ENCODE measurements at regions not wholly inside any gene's neighbourhood (a gene's known extent, or its start where the extent isn't known, plus 50 kb on each side); places are given as distances from the start of the nearest gene placed in this dataset.

GRCh38 chr10:128570319-128570995, 444.2 kb upstream of the MKI67 start:
- H3K4me3 Mint-ChIP-seq: no peak overlapping the region
- no peaks in the 10 kb centered on the region for H3K4me1 Mint-ChIP-seq
- ChIA-PET CTCF (no interaction called here), POLR2A (no interaction called here)
- H3K9me3 ChIP-seq (ENCODE audit: control insufficient read depth in 2 of 3, low read length in 3 of 3): no peaks in the 10 kb centered on the region
- no peak overlapping the region for H3K4me3 ChIP-seq (ENCODE audit: low read length)
- H3K27me3 ChIP-seq (ENCODE audit: control insufficient read depth in 2 of 2, insufficient read depth in 2 of 2, low read length in 2 of 2): no peaks in the 10 kb centered on the region
- no peak overlapping the region for H3K27ac Mint-ChIP-seq
- H3K27me3 Mint-ChIP-seq: peaks cover 0 to 19% (median 3%) of the 10 kb centered on the region in 5 donors
- intact Hi-C loops (cut with micrococcal nuclease): no loop called here
- ATAC-seq: no peak
- no peaks in the 10 kb centered on the region for H3K4me1 ChIP-seq (ENCODE audit: control insufficient read depth in 2 of 2, insufficient read depth in 2 of 2, low read length in 2 of 2)
- DNase-seq: no peak
- H3K36me3 Mint-ChIP-seq: no peaks in the 10 kb centered on the region
- no peaks in the 10 kb centered on the region for H3K36me3 ChIP-seq (ENCODE audit: control insufficient read depth in 2 of 3, insufficient read depth in 3 of 3, low read length in 3 of 3)
- H3K9me3 Mint-ChIP-seq: peaks cover 0 to 4% (median 0%) of the 10 kb centered on the region in 11 donors
- H3K27ac ChIP-seq (ENCODE audit: low read depth, low read length): no peak overlapping the region

DNA sequence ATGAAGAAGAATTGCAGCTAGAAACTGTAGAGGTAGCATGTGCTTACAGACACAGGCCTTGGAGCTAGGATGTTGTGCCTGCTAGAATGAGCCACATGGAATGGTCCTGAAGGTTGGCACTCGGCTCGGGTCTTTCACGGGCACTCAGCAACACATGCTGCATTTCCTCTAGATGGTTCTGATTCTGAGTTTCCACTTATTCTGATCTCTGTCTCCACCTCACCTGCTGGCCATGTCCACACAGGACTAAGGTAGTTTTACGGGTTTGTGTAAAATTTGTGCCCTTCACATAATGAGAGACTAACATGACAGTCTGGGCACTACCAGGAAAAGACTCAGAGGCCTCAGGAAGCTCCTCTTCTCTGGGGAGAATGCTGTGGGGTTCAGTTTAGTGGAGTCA, 444.8 kb upstream of the MKI67 start:
- peaks cover 0 to 6% (median 0%) of the 10 kb centered on the region in 11 donors for H3K9me3 Mint-ChIP-seq
- no peak overlapping the region for H3K4me3 Mint-ChIP-seq
- Histone ChIP-seq H3K36me3 (ENCODE audit: control insufficient read depth in 2 of 3, insufficient read depth in 3 of 3, low read length in 3 of 3) (no peaks in the 10 kb centered on the region), H3K4me3 (ENCODE audit: low read length) (no peak overlapping the region), H3K27me3 (ENCODE audit: control insufficient read depth in 2 of 2, insufficient read depth in 2 of 2, low read length in 2 of 2) (no peaks in the 10 kb centered on the region), H3K27ac (ENCODE audit: low read depth, low read length) (no peak overlapping the region), H3K4me1 (ENCODE audit: control insufficient read depth in 2 of 2, insufficient read depth in 2 of 2, low read length in 2 of 2) (no peaks in the 10 kb centered on the region), H3K9me3 (ENCODE audit: control insufficient read depth in 2 of 3, low read length in 3 of 3) (no peaks in the 10 kb centered on the region)
- no peak overlapping the region for H3K27ac Mint-ChIP-seq
- intact Hi-C loops (cut with micrococcal nuclease): no loop called here
- no peaks in the 10 kb centered on the region for H3K4me1 Mint-ChIP-seq
- H3K36me3 Mint-ChIP-seq: no peaks in the 10 kb centered on the region
- H3K27me3 Mint-ChIP-seq: peaks cover 0 to 17% (median 3%) of the 10 kb centered on the region in 5 donors
- POLR2A ChIA-PET: no interaction called here
- no peak for ATAC-seq
- CTCF ChIA-PET: no interaction called here
- no peak for DNase-seq

DNA sequence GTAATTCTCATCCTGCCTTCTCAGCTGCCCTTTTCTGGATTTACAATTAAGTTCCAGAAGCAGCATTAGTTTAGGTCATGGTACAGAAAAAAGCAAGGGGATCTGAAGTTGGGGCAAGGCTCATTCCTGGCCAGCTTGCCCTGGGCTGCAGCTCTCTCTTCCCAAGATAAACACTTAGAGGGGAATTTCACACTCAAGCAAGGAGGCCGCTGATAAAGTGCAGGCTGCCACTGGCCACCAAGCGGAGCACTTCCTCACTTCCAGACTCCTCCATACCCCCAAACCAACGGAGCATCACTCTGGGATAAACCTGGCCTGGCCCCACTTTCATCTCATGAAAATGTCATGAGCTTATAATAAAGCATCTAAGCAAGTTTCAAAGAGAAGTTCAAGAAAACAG, 445.5 kb upstream of the MKI67 start:
- no peak overlapping the region for H3K4me3 Mint-ChIP-seq

GRCh38 chr10:128572696-128573095, 446.5 kb upstream of the MKI67 start:
- H3K4me3 ChIP-seq (ENCODE audit: low read length): no peak overlapping the region
- H3K9me3 ChIP-seq (ENCODE audit: control insufficient read depth in 2 of 3, low read length in 3 of 3): no peaks in the 10 kb centered on the region
- H3K27me3 ChIP-seq (ENCODE audit: control insufficient read depth in 2 of 2, insufficient read depth in 2 of 2, low read length in 2 of 2): no peaks in the 10 kb centered on the region
- H3K36me3 ChIP-seq (ENCODE audit: control insufficient read depth in 2 of 3, insufficient read depth in 3 of 3, low read length in 3 of 3): no peaks in the 10 kb centered on the region
- peaks cover 0 to 4% (median 0%) of the 10 kb centered on the region in 11 donors for H3K9me3 Mint-ChIP-seq
- intact Hi-C loops (cut with micrococcal nuclease): no loop called here
- ATAC-seq: no peak
- no peak overlapping the region for H3K27ac ChIP-seq (ENCODE audit: low read depth, low read length)
- ChIA-PET CTCF (no interaction called here), POLR2A (no interaction called here)
- no peaks in the 10 kb centered on the region for H3K4me1 ChIP-seq (ENCODE audit: control insufficient read depth in 2 of 2, insufficient read depth in 2 of 2, low read length in 2 of 2)
- H3K27me3 Mint-ChIP-seq: peaks cover 0 to 16% (median 3%) of the 10 kb centered on the region in 5 donors
- H3K4me3 Mint-ChIP-seq: no peak overlapping the region
- no peaks in the 10 kb centered on the region for H3K4me1 Mint-ChIP-seq
- H3K36me3 Mint-ChIP-seq: no peaks in the 10 kb centered on the region
- H3K27ac Mint-ChIP-seq: no peak overlapping the region
- no peak for DNase-seq

More for the DNA sequence above, 445.5 kb upstream of the MKI67 start:
- DNase-seq (no peak), ATAC-seq (no peak)
- Histone ChIP-seq H3K4me1 (ENCODE audit: control insufficient read depth in 2 of 2, insufficient read depth in 2 of 2, low read length in 2 of 2) (no peaks in the 10 kb centered on the region), H3K36me3 (ENCODE audit: control insufficient read depth in 2 of 3, insufficient read depth in 3 of 3, low read length in 3 of 3) (no peaks in the 10 kb centered on the region), H3K4me3 (ENCODE audit: low read length) (no peak overlapping the region), H3K27ac (ENCODE audit: low read depth, low read length) (no peak overlapping the region), H3K27me3 (ENCODE audit: control insufficient read depth in 2 of 2, insufficient read depth in 2 of 2, low read length in 2 of 2) (no peaks in the 10 kb centered on the region), H3K9me3 (ENCODE audit: control insufficient read depth in 2 of 3, low read length in 3 of 3) (no peaks in the 10 kb centered on the region)
- ChIA-PET POLR2A (no interaction called here), CTCF (no interaction called here)
- Mint-ChIP-seq H3K27me3 (peaks cover 0 to 17% (median 3%) of the 10 kb centered on the region in 5 donors), H3K9me3 (peaks cover 0 to 6% (median 0%) of the 10 kb centered on the region in 11 donors), H3K36me3 (no peaks in the 10 kb centered on the region), H3K27ac (no peak overlapping the region), H3K4me1 (no peaks in the 10 kb centered on the region)
- intact Hi-C loops (cut with micrococcal nuclease): no loop called here

DNA sequence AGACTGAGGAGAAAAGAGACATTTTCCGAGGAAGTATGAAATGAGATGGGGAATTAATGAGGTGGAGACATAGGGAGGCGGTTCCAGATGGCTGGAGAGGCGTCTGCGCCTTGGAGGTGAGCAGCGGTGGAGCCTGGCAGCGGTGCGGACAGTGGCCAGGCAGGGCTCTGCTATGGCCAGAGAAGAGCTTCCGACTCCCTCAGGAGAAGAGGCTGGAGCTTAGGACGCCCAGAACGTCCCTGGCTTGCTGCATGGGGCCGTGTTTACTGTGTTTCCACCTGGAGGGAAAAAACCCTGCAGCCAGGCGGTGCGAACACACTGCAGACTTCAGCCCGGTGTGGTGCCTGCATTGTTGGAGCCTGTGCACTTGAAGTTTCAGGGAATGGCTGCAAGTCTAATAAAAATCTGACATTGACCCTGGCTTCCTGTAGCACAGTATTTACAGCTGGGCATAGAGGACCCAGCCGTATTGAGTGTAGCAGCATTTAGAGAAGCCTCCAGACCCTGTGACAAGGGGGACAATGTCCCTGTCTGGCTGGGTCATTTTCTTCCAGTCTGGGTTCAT, 447.1 kb upstream of the MKI67 start:
- intact Hi-C loops (cut with micrococcal nuclease): no loop called here
- no peaks in the 10 kb centered on the region for H3K4me1 Mint-ChIP-seq
- H3K27me3 Mint-ChIP-seq: peaks cover 0 to 14% (median 3%) of the 10 kb centered on the region in 5 donors
- no peak for ATAC-seq
- no peaks in the 10 kb centered on the region for H3K36me3 ChIP-seq (ENCODE audit: control insufficient read depth in 2 of 3, insufficient read depth in 3 of 3, low read length in 3 of 3)
- no peak overlapping the region for H3K4me3 Mint-ChIP-seq
- H3K9me3 Mint-ChIP-seq: peaks cover 0 to 4% (median 0%) of the 10 kb centered on the region in 11 donors
- H3K9me3 ChIP-seq (ENCODE audit: control insufficient read depth in 2 of 3, low read length in 3 of 3): no peaks in the 10 kb centered on the region
- H3K27ac Mint-ChIP-seq: no peak overlapping the region
- no peak overlapping the region for H3K4me3 ChIP-seq (ENCODE audit: low read length)
- ChIA-PET POLR2A (no interaction called here), CTCF (no interaction called here)
- no peaks in the 10 kb centered on the region for H3K36me3 Mint-ChIP-seq
- DNase-seq: no peak
- no peak overlapping the region for H3K27ac ChIP-seq (ENCODE audit: low read depth, low read length)
- H3K4me1 ChIP-seq (ENCODE audit: control insufficient read depth in 2 of 2, insufficient read depth in 2 of 2, low read length in 2 of 2): no peaks in the 10 kb centered on the region
- no peaks in the 10 kb centered on the region for H3K27me3 ChIP-seq (ENCODE audit: control insufficient read depth in 2 of 2, insufficient read depth in 2 of 2, low read length in 2 of 2)

DNA sequence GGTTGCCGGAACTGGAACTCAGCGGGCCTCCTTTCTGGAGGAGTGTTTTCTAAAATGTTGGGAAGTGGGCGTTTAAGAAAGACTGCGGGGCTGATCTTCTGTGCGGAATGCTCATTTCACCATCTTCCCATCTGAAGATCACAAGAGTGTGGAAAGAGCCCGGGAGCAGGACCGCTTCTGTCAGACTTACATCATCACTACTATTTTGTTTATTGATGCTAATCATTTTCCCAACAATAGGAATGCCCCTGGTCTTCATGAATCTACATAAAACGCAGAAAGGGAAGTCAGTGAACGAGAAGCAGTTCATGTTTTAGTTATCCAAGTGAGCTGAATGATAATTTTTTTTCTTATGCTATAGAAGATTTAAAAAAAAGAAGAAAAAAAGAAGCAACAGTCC, 447.8 kb upstream of the MKI67 start:
- Mint-ChIP-seq H3K4me1 (no peaks in the 10 kb centered on the region), H3K36me3 (no peaks in the 10 kb centered on the region), H3K27me3 (peaks cover 0 to 16% (median 3%) of the 10 kb centered on the region in 5 donors), H3K27ac (no peak overlapping the region), H3K9me3 (peaks cover 0 to 4% (median 0%) of the 10 kb centered on the region in 11 donors), H3K4me3 (no peak overlapping the region)
- H3K4me3 ChIP-seq (ENCODE audit: low read length): no peak overlapping the region
- H3K9me3 ChIP-seq (ENCODE audit: control insufficient read depth in 2 of 3, low read length in 3 of 3): no peaks in the 10 kb centered on the region
- H3K36me3 ChIP-seq (ENCODE audit: control insufficient read depth in 2 of 3, insufficient read depth in 3 of 3, low read length in 3 of 3): no peaks in the 10 kb centered on the region
- H3K4me1 ChIP-seq (ENCODE audit: control insufficient read depth in 2 of 2, insufficient read depth in 2 of 2, low read length in 2 of 2): no peaks in the 10 kb centered on the region
- no peaks in the 10 kb centered on the region for H3K27me3 ChIP-seq (ENCODE audit: control insufficient read depth in 2 of 2, insufficient read depth in 2 of 2, low read length in 2 of 2)
- intact Hi-C loops (cut with micrococcal nuclease): no loop called here
- DNase-seq (no peak), ATAC-seq (no peak)
- POLR2A ChIA-PET: no interaction called here
- CTCF ChIA-PET: no interaction called here
- H3K27ac ChIP-seq (ENCODE audit: low read depth, low read length): no peak overlapping the region

- H3K36me3 Mint-ChIP-seq: no peaks in the 10 kb centered on the region
- POLR2A ChIA-PET: no interaction called here
- H3K9me3 Mint-ChIP-seq: peaks cover 0 to 4% (median 0%) of the 10 kb centered on the region in 11 donors
- Histone ChIP-seq H3K9me3 (ENCODE audit: control insufficient read depth in 2 of 3, low read length in 3 of 3) (no peaks in the 10 kb centered on the region), H3K4me3 (ENCODE audit: low read length) (no peak overlapping the region), H3K27me3 (ENCODE audit: control insufficient read depth in 2 of 2, insufficient read depth in 2 of 2, low read length in 2 of 2) (no peaks in the 10 kb centered on the region), H3K36me3 (ENCODE audit: control insufficient read depth in 2 of 3, insufficient read depth in 3 of 3, low read length in 3 of 3) (no peaks in the 10 kb centered on the region), H3K27ac (ENCODE audit: low read depth, low read length) (no peak overlapping the region), H3K4me1 (ENCODE audit: control insufficient read depth in 2 of 2, insufficient read depth in 2 of 2, low read length in 2 of 2) (no peaks in the 10 kb centered on the region)
- CTCF ChIA-PET: no interaction called here
- DNase-seq (no peak), ATAC-seq (no peak)
- intact Hi-C loops (cut with micrococcal nuclease): no loop called here
- H3K4me1 Mint-ChIP-seq: no peaks in the 10 kb centered on the region
- H3K27ac Mint-ChIP-seq: no peak overlapping the region
- H3K27me3 Mint-ChIP-seq: peaks cover 0 to 17% (median 3%) of the 10 kb centered on the region in 5 donors
- no peak overlapping the region for H3K4me3 Mint-ChIP-seq
These were observed 448.5 kb upstream of the MKI67 start for GRCh38 chr10:128574581-128575210.
